ENCODE measurements at regions not wholly inside any gene's neighbourhood (a gene's known extent, or its start where the extent isn't known, plus 50 kb on each side); places are given as distances from the start of the nearest gene placed in this dataset.
A peak's percentile ranks its signal among the peaks of the same experiment; 100 is the strongest.

DNA sequence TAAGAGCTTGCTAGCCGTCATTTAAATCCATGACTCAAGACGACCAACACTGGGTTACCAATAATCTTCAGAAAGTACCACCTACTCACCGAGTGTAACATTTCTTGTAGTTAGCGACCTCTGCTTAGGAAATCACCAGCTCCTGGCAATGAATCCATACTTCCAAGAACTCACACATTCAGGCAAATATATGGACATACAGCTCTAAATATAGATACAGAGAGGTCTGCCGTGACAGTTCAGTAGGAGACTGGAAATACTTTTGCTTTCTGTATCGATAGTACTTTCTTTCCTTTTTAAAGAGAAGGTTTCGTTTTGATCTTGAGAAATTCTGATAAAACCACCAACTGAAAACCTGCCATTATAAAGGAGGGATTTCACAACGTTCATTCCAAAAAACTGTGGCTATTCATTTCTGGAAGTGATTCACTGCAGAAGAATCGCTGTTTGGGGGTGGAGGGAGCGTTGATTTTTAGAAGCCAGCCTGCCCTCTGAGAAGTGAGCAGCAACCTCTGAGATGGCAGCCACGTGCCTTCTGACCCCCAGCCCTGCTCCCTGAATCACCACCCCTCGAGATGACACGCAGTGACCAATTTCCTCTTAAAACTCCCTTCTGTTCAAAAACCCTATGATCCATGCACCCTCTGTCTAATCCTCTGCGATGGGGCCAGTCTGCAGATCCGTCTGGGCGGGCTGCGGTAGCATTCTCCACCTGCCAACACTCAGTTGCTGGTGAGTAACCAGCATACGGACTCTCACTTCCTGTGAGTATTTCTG, 179.0 kb upstream of the KLF14 start:
- DNase-seq = peak; percentile 87

DNA sequence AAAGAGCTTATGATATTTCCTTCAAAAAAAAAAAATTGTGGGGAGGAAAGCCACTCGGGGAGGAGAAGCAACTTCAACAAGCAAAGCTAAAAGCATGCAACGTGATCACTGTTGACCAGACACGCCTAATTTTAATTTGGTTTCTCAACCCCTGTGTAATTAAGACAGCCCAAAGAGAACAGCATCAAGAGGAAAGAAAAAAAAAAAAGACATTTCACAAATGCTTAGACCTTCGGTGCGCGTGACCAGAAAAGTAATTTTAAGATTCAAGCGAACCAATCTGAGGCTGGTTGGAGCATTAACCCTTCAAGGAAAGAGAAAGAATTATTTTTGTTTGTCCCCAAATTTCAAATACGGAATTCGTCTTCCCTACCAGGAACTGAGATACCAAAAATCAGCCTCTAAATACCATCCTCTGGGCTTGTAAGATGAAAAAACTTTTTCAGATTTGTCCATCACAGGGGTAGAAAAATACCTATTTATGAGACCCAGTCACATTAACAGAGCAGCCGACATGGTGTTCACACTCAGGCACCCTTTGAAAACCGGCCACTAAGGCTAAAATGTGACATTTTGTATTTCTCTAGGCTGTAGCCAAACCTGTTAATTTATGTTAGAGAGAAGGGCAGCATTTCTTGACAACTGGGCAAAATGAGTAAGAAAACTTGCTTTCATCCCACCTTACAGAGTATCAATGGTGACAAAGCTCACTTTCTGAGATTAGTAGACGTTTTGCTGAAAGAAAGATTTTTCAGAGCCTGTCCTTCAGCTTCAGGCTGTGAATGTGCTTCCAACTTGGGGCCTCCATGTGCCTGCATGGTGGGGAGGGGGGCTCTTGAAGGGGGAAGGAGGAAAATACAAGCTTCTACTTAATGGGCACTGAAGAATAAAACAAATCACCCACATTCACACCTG, 179.9 kb upstream of the KLF14 start:
- DNase-seq = no peak

DNA sequence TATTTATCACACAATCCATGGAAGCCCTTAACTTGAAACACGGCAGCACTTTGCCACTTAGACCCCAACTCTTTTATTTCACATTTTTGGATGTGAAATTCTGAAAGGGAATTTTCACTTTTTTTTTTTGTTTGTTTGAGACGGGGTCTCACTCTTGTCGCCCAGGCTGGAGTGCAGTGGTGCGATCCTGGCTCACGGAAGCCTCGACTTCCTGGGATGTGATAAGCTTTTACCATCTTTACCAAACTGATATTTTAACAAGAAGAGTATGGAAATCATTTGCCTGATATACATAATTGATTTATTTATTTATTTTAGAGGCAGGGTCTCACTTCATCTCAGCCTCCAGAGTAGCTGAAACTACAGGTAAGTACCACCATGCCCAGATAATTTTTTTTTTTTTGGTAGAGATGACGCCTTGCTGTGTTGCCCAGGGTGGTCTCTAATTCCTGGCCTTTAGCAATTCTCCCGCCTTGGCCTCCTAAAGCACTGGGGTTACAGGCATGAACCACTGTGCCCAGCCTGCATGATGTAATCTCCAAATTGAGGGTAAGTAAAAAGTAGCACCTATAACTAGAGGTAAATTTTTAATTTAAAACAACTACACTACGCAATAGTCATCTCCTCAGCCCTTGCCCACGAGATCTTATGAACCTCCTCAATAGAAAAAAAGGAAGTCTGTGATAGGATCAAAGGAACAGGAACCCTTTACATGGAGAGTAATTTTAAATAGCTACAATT, 180.7 kb upstream of the KLF14 start:
- DNase-seq = no peak

DNA sequence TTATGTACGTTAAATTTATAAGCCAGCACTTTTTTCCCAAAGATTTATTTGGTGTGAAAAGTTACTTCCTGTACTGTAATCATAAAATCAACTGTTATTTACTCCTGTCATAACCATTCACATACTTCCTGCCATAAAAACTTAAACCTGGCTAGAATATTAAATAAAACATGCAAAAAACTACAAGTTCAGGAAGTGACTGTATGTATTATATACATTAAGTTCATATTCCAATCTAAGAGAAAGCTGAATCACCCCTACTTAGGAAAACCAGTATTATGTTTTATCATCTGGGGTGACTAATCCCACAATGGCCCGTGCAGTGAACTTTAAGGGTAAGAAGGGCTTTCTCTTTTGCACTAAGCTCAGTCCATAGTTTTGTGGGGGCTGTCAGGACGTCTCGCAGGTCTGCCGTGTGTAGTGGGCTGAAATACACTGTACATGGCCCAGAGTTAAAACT, 183.7 kb upstream of the KLF14 start:
- no peak for DNase-seq

DNA sequence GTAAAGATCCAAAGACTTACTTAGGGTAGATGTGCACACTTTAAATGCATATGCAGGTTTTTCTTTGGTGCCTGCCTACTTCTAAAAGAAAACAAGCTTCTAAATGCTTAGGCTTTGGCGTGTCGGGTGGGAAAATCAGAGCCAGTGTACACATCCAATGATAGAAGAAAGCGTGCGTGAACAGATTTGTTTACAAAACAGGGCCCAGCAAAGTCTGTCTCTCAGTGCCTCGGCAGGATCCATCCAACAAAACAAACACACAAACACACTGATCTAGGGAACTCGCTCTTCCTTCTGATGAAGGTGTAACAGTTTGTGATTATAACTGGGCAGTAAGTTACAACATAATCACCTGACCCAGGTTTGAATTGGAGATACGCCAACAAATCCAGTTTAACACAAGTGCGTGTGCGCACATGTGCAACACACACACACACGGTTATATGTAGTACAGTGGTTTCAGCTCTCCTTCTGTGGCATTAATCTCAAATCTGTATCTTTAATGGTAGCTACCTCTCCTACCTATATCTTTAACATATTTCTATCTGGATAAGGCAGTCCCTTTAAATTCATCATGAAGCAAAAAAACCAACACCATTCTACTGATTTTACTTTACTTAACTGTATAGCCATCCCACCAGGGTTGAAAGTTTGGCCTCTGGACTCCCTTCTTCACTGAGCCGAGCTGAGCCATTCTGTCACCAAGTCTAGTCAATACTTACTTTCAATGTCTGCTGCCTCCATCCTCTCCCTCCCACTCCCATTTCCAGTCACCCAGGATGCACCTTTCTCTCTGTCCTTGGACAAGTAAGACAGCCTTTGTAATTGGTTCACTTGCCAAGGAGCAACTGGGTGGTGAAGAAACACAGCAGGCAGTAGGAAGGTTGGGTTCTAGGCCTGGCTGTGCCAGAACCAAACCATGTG, 184.4 kb upstream of the KLF14 start:
- DNase-seq = no peak

DNA sequence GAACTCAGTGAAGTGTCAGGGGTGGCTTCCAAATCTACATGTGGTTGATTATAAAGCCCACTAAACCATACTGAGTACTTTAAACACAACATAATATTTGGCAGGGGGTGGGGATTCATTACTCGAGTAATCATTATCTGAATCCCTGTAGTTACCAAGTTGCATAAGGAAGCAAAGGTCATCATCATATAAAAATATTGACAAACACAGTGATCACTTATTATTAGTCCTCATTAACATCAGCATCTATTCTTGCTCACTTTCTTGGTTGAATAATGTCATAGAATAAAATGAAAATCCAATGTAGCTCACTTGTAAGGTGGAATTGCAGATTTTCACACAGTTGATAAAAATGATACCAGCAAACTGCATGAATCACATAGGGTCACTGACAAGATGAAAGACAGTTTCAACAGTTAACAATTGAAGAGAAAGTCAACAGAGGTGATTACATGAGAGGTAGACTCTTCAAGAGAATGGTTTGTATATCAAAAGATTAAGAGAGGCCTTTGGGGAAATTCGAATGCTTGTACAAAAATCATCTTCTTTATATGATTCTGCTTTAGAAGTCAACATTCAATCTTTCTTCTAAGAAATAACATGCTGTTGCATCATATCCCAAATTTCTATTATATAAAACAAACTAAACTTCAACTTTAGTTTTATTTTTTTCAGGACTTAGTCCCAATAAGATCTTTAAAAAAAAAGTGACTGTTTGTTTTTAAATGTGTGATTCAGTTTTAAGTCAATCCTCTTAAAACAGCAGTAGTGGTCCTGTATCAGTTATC, 185.5 kb upstream of the KLF14 start:
- no peak for DNase-seq

DNA sequence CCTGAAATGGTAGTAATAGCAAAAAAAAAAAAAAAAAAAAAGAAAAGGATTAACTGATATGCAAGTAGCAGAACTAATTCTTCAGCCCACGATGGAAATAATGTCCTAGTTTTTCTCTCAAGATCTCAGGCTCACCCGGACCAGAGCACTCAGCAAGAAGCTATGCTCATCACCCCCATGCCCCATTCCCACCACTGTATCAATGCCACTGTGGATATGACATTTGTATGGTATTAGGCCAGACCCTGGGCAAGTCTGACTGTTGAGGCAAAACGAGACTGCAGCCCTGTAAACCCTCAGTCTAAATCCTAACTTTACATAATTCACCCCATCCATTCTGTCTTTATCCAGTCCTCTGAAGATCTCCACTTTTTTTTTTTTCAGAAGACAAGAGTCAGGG, 186.1 kb upstream of the KLF14 start:
- DNase-seq = no peak

DNA sequence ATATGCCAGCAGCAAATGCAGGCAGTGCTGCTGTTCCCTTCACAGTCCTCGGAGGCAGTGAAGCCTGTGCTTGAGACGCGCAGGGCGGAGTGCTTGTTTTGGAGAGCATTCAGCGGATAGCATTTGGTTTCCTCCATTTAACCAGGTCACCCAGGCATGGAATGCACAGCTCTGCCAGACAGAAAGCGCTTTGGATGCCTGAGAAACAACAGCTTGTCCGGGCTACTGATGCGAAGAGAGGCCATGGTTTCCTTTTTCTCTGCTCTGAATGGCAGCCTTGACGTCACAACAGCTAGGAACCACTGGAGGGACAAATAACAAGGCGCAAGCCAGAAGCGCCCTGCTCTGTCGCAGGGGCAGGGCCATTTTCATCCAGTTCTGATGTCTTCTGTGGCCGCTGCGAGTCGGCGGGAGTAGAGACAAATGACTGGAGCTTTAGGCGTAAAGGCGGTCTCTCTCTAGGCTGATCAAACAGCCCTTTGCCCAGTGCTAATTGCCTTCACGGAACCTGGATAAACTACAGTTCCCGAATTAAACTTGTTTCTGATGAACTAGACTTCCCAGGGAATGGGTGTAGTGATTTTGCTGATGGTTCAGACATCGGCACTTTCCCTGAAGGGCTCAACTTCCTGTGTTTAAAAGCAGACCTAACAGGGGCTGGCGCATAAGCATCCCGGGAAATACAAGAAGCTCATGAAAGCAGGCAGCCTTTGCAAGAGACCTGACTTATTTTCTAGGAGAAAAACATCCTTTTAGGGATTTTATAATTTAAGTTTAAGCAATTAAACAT, 187.6 kb upstream of the KLF14 start:
- DNase-seq = no peak

DNA sequence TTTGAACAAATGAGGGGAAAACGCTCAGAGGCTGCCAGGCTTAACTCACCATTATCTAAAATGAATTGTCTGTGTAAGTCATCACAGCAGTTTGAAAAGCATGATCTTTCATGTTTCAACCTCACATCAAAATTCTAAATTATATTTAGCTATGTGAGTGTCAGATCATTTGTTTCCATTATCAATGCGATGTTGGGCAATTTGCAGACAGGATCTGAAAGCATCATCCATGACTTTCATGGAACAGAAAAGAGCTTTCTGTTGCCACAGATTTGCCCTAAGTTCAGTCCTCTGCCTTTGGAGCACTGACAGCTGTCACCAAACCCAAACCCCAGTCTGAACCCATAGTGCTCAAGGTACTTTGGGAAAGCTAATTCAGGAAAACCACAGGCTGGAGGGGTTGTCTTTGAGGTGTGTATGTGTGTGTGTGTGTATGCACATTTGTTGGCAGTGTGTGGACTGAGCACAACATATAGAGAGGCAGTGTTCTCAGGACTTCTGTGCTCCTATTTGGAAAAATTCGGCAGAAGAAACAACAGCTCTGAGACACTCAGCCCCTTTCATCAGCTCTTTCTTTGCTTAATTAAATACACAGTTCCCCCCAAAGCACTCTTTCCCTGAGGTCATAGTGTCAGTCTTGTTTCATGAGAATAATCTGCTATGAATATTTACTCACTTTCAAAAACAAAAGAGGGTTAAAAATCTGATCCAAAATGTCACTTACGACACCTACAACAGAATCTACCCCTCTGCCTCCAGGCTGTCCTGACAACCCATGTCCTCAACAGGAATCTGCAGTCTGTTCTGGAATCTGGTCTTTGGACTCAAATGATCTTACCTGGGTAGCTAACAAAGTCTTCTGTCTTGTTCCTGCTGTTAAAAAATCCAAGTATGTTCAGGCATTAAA, 188.5 kb upstream of the KLF14 start:
- DNase-seq = no peak

DNA sequence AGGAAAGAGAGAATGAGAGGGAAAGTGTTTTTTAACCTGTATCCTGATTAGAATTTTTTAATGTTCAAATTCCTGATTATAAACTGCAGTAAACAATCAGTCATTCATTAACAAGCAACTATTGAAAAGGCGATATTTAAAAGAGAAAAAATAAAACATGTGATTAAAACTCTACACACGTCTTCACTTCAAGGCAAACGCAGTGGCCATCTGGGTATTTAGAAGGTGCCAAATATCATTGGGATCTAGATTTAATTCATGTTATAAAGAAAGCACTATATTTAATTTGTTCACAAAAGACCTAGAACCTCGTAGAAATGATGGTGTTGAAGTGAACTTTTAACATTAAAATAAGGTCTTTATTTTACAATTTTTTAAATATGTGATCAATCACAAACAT, 189.4 kb upstream of the KLF14 start:
- no peak for DNase-seq

DNA sequence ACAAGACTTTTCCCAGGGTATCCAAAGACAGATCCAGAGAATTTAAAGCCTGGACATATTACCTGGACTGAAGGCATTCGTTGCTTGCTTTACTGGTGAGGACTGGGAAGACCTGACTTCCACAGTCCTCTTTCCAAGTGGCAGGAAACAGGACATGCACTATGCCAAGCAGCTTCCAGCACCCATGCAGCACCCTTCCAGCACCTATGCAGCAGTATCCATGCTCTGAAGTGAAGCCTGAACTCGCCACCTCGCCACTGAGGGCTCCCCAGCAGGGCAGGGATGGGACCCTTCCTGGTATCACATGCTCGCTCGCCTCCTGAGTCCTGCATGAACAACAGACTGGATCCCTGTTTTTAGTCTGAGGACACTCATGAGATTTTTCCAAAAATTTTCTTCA, 189.9 kb upstream of the KLF14 start:
- no peak for DNase-seq

DNA sequence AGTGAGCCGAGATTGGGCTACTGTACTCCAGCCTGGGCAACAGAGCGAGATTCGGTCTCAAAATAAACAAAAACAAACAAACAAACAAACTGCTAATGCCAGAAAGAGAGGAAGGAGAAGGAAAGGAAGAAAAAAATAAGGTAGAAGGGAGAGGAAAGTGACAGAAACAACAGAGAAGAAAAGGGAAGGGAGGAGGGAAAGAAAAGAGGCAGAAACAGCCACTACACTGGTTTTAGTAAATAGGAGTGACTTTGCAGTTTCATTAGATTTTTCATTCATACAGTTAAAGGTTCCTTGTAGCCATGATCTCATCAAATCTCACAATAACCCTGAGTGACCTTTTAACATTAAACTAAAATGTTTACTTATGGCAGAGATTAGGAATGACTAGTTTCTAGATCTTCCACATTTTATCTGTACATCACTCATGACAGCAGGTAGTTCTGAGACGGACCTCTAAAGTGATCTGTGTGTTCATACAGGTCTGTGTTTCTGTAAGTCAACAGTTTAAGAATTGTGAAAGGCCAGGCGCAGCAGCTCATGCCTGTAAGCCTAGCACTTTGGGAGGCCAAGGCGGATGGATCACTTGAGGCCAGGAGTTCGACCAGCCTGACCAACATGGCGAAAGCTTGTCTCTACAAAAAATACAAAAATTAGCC, 191.3 kb upstream of the KLF14 start:
- no peak for DNase-seq

DNA sequence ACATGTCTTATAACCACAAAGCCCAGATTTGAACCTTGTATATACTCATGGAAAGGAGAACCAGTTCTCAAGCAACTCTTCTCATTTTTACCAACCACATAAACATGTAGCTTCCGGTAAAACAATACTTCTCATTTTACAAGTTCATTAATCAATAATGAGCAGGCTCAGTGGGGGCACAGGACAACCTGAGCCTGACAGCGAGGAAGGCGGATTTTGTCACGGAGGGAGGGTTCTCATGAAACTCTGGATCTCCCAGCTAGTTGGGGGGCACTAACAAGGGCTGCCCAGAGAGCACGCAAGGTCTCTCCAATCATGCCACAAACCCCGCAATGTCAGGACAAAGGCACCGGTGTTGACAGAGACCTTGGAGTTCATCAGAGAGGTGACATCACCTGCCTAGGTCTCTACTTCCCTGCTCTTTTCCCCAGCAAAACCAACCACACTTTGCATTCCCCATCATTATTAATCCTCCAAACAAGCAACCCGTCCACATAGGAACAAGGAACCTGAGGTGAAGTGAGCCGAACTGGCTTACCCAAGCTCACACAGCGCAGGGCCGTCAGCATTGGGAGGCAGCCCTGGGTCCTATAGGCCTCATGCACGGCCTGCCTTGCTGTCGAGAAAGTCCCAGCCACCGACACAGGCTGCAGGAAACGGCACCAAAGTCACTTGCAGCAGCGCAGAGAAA, 192.1 kb upstream of the KLF14 start:
- DNase-seq = no peak

DNA sequence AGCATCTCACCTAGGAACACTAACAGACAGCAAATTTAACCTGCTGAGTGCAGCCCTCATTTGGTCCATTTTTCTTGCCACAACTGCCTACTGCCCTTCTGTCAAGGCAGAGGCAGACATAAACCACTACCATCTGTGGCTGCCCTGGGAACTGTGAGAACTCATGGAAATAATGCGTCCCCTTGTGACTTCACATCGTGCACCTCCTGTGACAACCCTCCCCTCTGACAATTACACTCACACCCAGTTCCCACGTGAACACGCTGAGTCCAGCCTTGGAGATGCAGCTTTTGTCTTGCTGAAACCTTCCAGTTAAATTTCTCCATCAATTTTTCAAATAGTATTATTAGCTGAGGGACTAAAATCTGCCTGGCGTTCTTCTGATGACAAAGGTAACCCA, 193.1 kb upstream of the KLF14 start:
- DNase-seq = no peak

DNA sequence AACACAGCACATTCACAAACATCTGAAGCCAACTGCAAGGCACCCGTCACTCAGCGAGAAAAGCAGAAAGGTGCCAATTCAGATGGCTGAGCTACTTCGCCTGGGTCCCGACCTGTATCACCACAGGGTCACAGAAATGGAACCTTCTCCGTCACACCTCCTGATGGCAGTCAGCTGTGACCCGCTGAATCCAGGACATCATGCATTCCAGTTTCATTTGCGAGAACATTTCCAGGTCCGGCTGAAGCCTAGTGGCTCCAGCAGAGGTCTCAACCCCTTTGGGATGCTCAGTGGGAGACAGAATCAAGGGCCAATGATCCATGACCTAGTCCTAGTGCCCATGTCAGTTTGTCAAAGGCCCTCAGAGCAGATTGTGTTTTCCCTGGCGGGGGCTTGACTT, 193.6 kb upstream of the KLF14 start:
- DNase-seq = no peak

DNA sequence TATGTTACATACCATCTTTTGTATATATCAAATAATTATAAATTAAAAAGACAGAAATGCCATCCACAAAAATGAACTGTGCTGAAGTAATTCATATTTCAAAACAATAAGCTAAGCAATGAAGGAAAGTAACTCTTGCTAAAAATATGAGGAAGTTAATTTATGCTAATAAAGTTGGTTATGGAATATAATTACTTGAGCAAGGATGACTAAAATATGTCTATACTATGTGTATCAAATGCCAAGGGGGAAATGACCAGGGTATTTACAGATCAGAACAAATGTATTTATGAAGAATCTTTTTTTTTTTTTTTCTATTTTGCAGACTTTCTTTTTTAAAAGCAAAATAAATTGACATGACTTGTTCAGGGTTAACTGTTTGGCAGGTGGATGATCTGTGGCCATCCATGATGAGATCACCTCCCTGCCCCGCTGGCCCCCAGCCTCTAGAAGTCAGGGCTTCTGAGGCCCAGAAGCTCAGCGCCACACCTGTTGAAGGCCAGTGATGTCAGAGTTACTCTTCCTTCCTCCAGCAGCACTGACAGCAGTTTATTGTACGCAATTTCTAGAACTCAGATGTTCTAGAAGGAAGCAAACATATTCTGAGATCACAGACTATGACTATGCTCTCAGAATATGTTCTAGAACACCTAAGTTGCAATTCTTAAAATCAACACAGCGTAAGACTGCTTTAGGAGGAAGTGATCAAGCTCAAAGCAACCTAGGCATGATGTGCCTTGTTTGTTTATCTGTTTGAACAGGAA, 196.1 kb upstream of the KLF14 start:
- DNase-seq = no peak

DNA sequence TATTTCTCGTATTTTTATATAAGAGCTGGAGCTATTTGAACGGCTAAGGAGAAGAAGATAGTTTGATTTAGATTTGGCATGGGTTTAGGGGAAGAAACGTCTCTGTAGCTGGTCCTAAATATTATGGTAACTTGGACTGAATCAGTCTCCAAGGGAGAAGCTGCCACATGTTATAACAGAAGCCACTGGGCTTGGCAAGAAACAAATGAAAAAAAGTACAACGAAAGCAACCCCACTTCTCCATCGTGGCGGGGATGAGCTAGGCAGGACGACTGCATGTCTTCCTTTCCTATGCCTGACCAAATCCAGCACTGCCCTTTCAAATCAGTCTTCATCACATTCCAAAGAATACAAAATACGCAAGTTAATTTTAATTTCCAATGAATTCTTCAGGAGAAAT, 196.7 kb upstream of the KLF14 start:
- no peak for DNase-seq

DNA sequence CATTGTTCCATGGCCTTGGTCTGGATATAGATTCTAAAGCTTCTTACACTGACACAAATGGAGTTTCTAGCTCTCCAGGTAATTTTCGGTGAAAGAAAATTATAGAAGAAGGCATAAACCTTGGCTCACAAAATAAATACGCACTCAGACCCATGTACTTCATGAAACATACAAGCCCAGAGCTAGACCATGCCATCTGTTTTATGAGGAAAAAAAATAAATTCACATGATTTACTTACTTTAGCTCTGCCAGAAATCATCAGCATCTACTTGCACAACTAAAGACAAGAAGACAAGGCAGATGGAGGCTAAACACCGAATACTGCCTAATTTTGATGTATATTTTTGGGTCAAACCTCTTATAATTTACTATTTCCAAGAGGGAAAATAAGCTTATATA, 197.4 kb upstream of the KLF14 start:
- DNase-seq = no peak

Data from RPMI8226 (cell line).